ENCODE measurements at regions not wholly inside any gene's neighbourhood (a gene's known extent, or its start where the extent isn't known, plus 50 kb on each side); places are given as distances from the start of the nearest gene placed in this dataset.
"Not testable (repeated sequence)": the region's sequence is repeated elsewhere in the genome, so short reads cannot be mapped to it uniquely, and the experiment has no call there.

GRCh38 chr14:71429902-71430301, 502.3 kb upstream of the RGS6 start:
- no peak for TF ChIP-seq CTCF (conservative IDR thresholded peaks at IDR 0.05; ENCODE audit: low read depth, low read length)
- DNase-seq (ENCODE audit: low read depth): no peak
- H3K4me3 ChIP-seq (ENCODE audit: low read depth, low read length): no peak overlapping the region

GRCh38 chr14:71430321-71430677, 501.9 kb upstream of the RGS6 start:
- no peak for DNase-seq (ENCODE audit: low read depth)
- H3K4me3 ChIP-seq (ENCODE audit: low read depth, low read length): no peak overlapping the region
- no peak for TF ChIP-seq CTCF (conservative IDR thresholded peaks at IDR 0.05; ENCODE audit: low read depth, low read length)

- TF ChIP-seq CTCF (conservative IDR thresholded peaks at IDR 0.05; ENCODE audit: low read depth, low read length): no peak
- H3K4me3 ChIP-seq (ENCODE audit: low read depth, low read length): no peak overlapping the region
- no peak for DNase-seq (ENCODE audit: low read depth)
Measured at GRCh38 chr14:71430678-71431376, 501.4 kb upstream of the RGS6 start.

DNA sequence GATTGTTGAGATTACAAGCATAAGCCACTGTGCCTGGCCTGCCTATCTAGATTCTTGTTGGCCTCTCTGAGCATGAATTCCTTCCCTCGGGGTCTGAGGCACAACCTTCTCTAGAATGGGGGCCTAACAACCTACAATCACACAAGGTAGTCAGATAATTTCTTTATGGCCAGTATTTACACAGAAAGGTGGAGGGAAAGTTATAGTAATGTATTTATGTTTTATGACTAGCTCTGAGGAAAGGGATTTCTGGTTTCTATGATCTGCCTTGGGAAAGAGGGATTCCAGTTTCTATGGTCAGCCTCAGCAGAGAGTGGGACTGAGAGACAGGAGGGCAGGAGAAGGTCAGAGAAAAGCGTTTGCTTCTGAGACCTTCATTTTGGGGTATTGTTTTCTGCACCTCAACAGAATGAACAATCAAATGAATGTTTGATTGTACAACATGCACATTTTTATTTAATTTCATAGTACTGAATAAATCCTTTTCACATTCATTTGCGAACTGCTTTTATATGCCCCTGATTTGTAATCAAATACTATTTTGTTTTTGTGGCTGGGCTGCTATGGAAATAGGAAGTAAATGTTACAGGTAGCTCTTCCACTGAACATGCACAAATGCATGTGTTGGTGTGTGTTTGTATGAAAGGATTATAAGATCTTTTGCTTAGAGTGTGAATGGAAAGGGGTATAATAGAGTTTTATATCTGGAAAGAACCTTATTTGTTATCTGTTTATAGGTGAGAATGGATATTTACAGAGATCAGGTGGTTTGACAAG, 499.7 kb upstream of the RGS6 start:
- DNase-seq (ENCODE audit: low read depth): no peak
- TF ChIP-seq CTCF (conservative IDR thresholded peaks at IDR 0.05; ENCODE audit: low read depth, low read length): no peak

DNA sequence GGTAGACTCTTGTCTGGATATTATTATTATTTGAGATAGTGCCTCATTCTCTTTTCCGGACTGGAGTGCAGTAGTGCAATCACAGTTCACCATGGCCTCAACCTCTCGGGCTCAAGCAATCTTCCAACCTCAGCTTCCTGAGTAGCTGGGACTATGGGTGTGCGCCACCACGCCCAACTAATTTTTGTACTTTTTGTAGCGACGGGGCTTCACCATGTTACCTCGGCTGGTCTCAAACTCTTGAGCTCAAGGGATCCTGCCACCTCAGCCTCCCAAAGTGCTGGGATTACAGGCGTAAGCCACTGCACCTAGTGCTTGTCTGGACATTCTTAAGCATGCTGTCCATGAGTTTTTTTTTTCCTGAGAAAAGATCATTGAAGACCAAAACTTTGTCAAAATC, 498.9 kb upstream of the RGS6 start:
- TF ChIP-seq CTCF (conservative IDR thresholded peaks at IDR 0.05; ENCODE audit: low read depth, low read length): no peak

More for the DNA sequence above, 499.7 kb upstream of the RGS6 start:
- no peak overlapping the region for H3K4me3 ChIP-seq (ENCODE audit: low read depth, low read length)

GRCh38 chr14:71435641-71436040, 496.6 kb upstream of the RGS6 start:
- DNase-seq (ENCODE audit: low read depth); H3K4me3 ChIP-seq (ENCODE audit: low read depth, low read length): not testable (repeated sequence)

More for the DNA sequence above, 498.9 kb upstream of the RGS6 start:
- DNase-seq (ENCODE audit: low read depth): no peak
- H3K4me3 ChIP-seq (ENCODE audit: low read depth, low read length): no peak overlapping the region

GRCh38 chr14:71437870-71438269, 494.4 kb upstream of the RGS6 start:
- H3K4me3 ChIP-seq (ENCODE audit: low read depth, low read length): no peak overlapping the region
- DNase-seq (ENCODE audit: low read depth): no peak
- no peak for TF ChIP-seq CTCF (conservative IDR thresholded peaks at IDR 0.05; ENCODE audit: low read depth, low read length)

Measured in choroid plexus epithelial cell (primary cell).